GM23338 (cell line): ENCODE measurements at regions not wholly inside any gene's neighbourhood (a gene's known extent, or its start where the extent isn't known, plus 50 kb on each side); places are given as distances from the start of the nearest gene placed in this dataset.

Experiments
- CTCF ChIP-seq, 2 experiments: fragments of 200-600 bp in 1 of 2; sonication (generic) in 1 of 2; conservative IDR thresholded peaks; 2 replicates each; pipeline versions ENCODE4 v1.5.1 to v1.6.1; 2016 to 2017; ENCODE audit warnings: antibody characterized with exemption in 2 of 2, low read depth in 2 of 2, mild to moderate bottlenecking in 2 of 2, moderate library complexity in 1 of 2
- EZH2 ChIP-seq: fragments of 200-600 bp; sonication (generic); IDR thresholded peaks from one replicate; pipeline ENCODE4 v1.8.0; 2017; ENCODE audit warnings: antibody characterized with exemption, mild to moderate bottlenecking, low read depth; ENCODE audit not compliant: unreplicated experiment
- POLR2AphosphoS5 ChIP-seq: IDR thresholded peaks from 2 replicates; pipeline ENCODE4 v1.6.1; 2016; ENCODE audit warnings: antibody characterized with exemption, low read depth
- REST ChIP-seq: IDR thresholded peaks from one replicate; pipeline ENCODE4 v1.6.1; 2018; ENCODE audit warnings: antibody characterized with exemption; ENCODE audit not compliant: unreplicated experiment
- ZNF114 ChIP-seq: fragments of 250-450 bp; sonication (Bioruptor Pico); IDR thresholded peaks from 2 replicates; pipeline ENCODE4 v1.5.0; 2020; ENCODE audit warnings: mild to moderate bottlenecking, moderate library complexity

- TF ChIP-seq CTCF (conservative IDR thresholded peaks at IDR 0.05; ENCODE audit: low read depth in 2 of 2) (no peak), REST (no peak), POLR2AphosphoS5 (no peak), ZNF114 (no peak), EZH2 (no peak)
These were observed 165.3 kb downstream of the BTC start for GRCh38 chr4:74628852-74629620.
